ENCODE measurements at regions not wholly inside any gene's neighbourhood (a gene's known extent, or its start where the extent isn't known, plus 50 kb on each side); places are given as distances from the start of the nearest gene placed in this dataset.

- CTCF ChIA-PET: no interaction called here
- no peak overlapping the region for H3K27ac ChIP-seq
- DNase-seq (ENCODE audit: low spot score): no peak
- no peak for TF ChIP-seq CTCF (conservative IDR thresholded peaks at IDR 0.05; ENCODE audit: low read depth)
- POLR2A ChIA-PET (ENCODE audit: low non-redundant PET): no interaction called here
Measured at GRCh38 chr6:156279261-156279969, 497.8 kb upstream of the ARID1B start.

GRCh38 chr6:156273065-156273711, 504.0 kb upstream of the ARID1B start:
- no peak for TF ChIP-seq CTCF (conservative IDR thresholded peaks at IDR 0.05; ENCODE audit: low read depth)
- DNase-seq (ENCODE audit: low spot score): no peak
- ChIA-PET CTCF (no interaction called here), POLR2A (ENCODE audit: low non-redundant PET) (no interaction called here)
- H3K27ac ChIP-seq: no peak overlapping the region

- no peak for DNase-seq (ENCODE audit: low spot score)
- no peak overlapping the region for H3K27ac ChIP-seq
- ChIA-PET POLR2A (ENCODE audit: low non-redundant PET) (no interaction called here), CTCF (no interaction called here)
- TF ChIP-seq CTCF (conservative IDR thresholded peaks at IDR 0.05; ENCODE audit: low read depth): no peak
Measured at GRCh38 chr6:156269751-156270369, 507.3 kb upstream of the ARID1B start.

GRCh38 chr6:156268849-156269248, 508.3 kb upstream of the ARID1B start:
- no peak for TF ChIP-seq CTCF (conservative IDR thresholded peaks at IDR 0.05; ENCODE audit: low read depth)
- ChIA-PET POLR2A (ENCODE audit: low non-redundant PET) (no interaction called here), CTCF (no interaction called here)
- H3K27ac ChIP-seq: no peak overlapping the region
- no peak for DNase-seq (ENCODE audit: low spot score)

GRCh38 chr6:156262014-156262413, 515.2 kb upstream of the ARID1B start:
- ChIA-PET POLR2A (ENCODE audit: low non-redundant PET) (no interaction called here), CTCF (no interaction called here)
- TF ChIP-seq CTCF (conservative IDR thresholded peaks at IDR 0.05; ENCODE audit: low read depth): no peak
- no peak for DNase-seq (ENCODE audit: low spot score)
- no peak overlapping the region for H3K27ac ChIP-seq

- no peak for TF ChIP-seq CTCF (conservative IDR thresholded peaks at IDR 0.05; ENCODE audit: low read depth)
- H3K27ac ChIP-seq: no peak overlapping the region
- ChIA-PET POLR2A (ENCODE audit: low non-redundant PET) (no interaction called here), CTCF (no interaction called here)
- no peak for DNase-seq (ENCODE audit: low spot score)
Measured at GRCh38 chr6:156260815-156261214, 516.4 kb upstream of the ARID1B start.

Data from RWPE1 (cell line).